ENCODE measurements at regions not wholly inside any gene's neighbourhood (a gene's known extent, or its start where the extent isn't known, plus 50 kb on each side); places are given as distances from the start of the nearest gene placed in this dataset.

DNA sequence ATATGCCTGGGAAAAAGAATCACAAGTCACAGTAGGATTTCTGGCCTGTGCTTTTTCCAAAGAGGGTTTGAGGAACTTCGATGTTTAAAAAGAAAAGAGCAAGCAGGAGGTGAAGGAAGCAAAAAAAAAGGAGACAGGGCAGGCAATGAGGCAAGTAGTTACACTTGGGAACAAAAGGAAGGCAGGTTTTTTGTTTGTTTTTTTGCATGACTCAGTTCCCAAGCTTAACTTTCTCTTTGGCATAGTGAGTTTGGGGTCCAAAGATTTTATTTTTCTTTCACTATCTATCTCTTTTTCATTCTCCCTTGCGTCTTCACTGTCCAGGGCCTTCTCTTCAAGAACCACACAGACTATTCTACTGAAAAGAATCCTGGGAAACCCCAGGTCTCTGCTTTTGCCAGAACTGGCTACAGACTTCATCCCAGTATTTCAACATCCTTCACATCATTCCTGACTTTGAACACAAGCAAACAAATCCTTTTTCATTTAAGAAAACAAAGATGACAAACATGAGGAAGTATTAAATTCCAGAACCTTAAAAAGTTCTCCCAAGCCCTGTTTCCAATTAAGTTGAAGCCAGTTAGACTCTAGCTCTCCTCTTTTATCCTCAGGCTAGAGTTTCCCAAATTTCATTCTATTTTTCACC, 210.7 kb upstream of the RND3 start:
- no peaks in the 10 kb centered on the region for H4K20me1 ChIP-seq (ENCODE audit: insufficient read depth, low read length)
- no peaks in the 10 kb centered on the region for H3K4me1 ChIP-seq (ENCODE audit: insufficient read depth, low read length, severe bottlenecking)
- H3K9me3 ChIP-seq (ENCODE audit: low read length): no peaks in the 10 kb centered on the region
- H3K9me2 ChIP-seq (ENCODE audit: low read depth, low read length): no peaks in the 10 kb centered on the region
- no peaks in the 10 kb centered on the region for H3F3A ChIP-seq (ENCODE audit: insufficient read depth, low read length)
- no peak overlapping the region for H3K4me2 ChIP-seq (ENCODE audit: low read length)
- no peak overlapping the region for H3K4me3 ChIP-seq (ENCODE audit: low read depth, low read length, poor library complexity, severe bottlenecking)
- no peak overlapping the region for H3K27ac ChIP-seq (ENCODE audit: low read depth, low read length, poor library complexity, severe bottlenecking)
- TF ChIP-seq, protein P1, sequence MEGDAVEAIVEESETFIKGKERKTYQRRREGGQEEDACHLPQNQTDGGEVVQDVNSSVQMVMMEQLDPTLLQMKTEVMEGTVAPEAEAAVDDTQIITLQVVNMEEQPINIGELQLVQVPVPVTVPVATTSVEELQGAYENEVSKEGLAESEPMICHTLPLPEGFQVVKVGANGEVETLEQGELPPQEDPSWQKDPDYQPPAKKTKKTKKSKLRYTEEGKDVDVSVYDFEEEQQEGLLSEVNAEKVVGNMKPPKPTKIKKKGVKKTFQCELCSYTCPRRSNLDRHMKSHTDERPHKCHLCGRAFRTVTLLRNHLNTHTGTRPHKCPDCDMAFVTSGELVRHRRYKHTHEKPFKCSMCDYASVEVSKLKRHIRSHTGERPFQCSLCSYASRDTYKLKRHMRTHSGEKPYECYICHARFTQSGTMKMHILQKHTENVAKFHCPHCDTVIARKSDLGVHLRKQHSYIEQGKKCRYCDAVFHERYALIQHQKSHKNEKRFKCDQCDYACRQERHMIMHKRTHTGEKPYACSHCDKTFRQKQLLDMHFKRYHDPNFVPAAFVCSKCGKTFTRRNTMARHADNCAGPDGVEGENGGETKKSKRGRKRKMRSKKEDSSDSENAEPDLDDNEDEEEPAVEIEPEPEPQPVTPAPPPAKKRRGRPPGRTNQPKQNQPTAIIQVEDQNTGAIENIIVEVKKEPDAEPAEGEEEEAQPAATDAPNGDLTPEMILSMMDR (IDR thresholded peaks at IDR 0.05; ENCODE audit: low read length): no peak
- TF ChIP-seq EZH2 (IDR thresholded peaks at IDR 0.05; ENCODE audit: borderline replicate concordance, low read length): no peak
- no peak overlapping the region for H3K9ac ChIP-seq (ENCODE audit: low read length)
- H3K79me2 ChIP-seq (ENCODE audit: insufficient read depth, low read length): no peaks in the 10 kb centered on the region
- H2AFZ ChIP-seq (ENCODE audit: low read length): no peak overlapping the region
- no peaks in the 10 kb centered on the region for H3K36me3 ChIP-seq (ENCODE audit: insufficient read depth, low read length)
- no peaks in the 10 kb centered on the region for H3K27me3 ChIP-seq (ENCODE audit: insufficient read depth, low read length)

DNA sequence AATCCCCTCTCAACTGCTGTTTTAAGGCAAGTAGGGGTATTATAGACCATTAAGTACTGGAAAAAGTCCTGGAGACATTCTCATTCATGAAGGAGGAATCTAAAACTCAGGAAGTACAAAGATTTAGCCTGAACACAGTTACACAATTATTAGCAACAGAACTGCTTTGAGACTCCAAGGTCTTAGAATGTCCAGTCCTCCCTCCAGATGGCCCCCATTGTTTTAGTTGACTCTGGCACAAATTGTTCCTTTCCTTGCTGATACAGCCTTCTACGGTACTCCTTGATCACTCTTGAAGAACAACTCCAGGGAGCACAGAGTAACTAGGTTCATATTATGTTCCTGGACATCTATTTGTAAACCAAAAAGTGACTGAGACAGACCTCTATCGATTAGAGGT, 210.1 kb upstream of the RND3 start:
- H3K79me2 ChIP-seq (ENCODE audit: insufficient read depth, low read length): no peaks in the 10 kb centered on the region
- H3K4me1 ChIP-seq (ENCODE audit: insufficient read depth, low read length, severe bottlenecking): no peaks in the 10 kb centered on the region
- H3K9me3 ChIP-seq (ENCODE audit: low read length): no peaks in the 10 kb centered on the region
- H3K4me3 ChIP-seq (ENCODE audit: low read depth, low read length, poor library complexity, severe bottlenecking): no peak overlapping the region
- TF ChIP-seq EZH2 (IDR thresholded peaks at IDR 0.05; ENCODE audit: borderline replicate concordance, low read length): no peak
- TF ChIP-seq, protein P1 (IDR thresholded peaks at IDR 0.05; ENCODE audit: low read length): no peak
- no peaks in the 10 kb centered on the region for H3K36me3 ChIP-seq (ENCODE audit: insufficient read depth, low read length)
- H3K9ac ChIP-seq (ENCODE audit: low read length): no peak overlapping the region
- no peak overlapping the region for H3K4me2 ChIP-seq (ENCODE audit: low read length)
- no peak overlapping the region for H3K27ac ChIP-seq (ENCODE audit: low read depth, low read length, poor library complexity, severe bottlenecking)
- H3K27me3 ChIP-seq (ENCODE audit: insufficient read depth, low read length): no peaks in the 10 kb centered on the region
- no peaks in the 10 kb centered on the region for H3F3A ChIP-seq (ENCODE audit: insufficient read depth, low read length)
- no peak overlapping the region for H2AFZ ChIP-seq (ENCODE audit: low read length)
- H3K9me2 ChIP-seq (ENCODE audit: low read depth, low read length): no peaks in the 10 kb centered on the region
- no peaks in the 10 kb centered on the region for H4K20me1 ChIP-seq (ENCODE audit: insufficient read depth, low read length)

GRCh38 chr2:150695451-150696135, 208.1 kb upstream of the RND3 start:
- Histone ChIP-seq H3K9me2 (ENCODE audit: low read depth, low read length) (no peaks in the 10 kb centered on the region), H3K9me3 (ENCODE audit: low read length) (no peaks in the 10 kb centered on the region), H3K27ac (ENCODE audit: low read depth, low read length, poor library complexity, severe bottlenecking) (no peak overlapping the region), H2AFZ (ENCODE audit: low read length) (no peak overlapping the region), H4K20me1 (ENCODE audit: insufficient read depth, low read length) (no peaks in the 10 kb centered on the region), H3F3A (ENCODE audit: insufficient read depth, low read length) (no peaks in the 10 kb centered on the region), H3K4me2 (ENCODE audit: low read length) (no peak overlapping the region), H3K4me3 (ENCODE audit: low read depth, low read length, poor library complexity, severe bottlenecking) (no peak overlapping the region), H3K27me3 (ENCODE audit: insufficient read depth, low read length) (no peaks in the 10 kb centered on the region), H3K9ac (ENCODE audit: low read length) (no peak overlapping the region), H3K36me3 (ENCODE audit: insufficient read depth, low read length) (no peaks in the 10 kb centered on the region), H3K4me1 (ENCODE audit: insufficient read depth, low read length, severe bottlenecking) (no peaks in the 10 kb centered on the region), H3K79me2 (ENCODE audit: insufficient read depth, low read length) (no peaks in the 10 kb centered on the region)
- TF ChIP-seq, protein P1 (IDR thresholded peaks at IDR 0.05; ENCODE audit: low read length): no peak
- no peak for TF ChIP-seq EZH2 (IDR thresholded peaks at IDR 0.05; ENCODE audit: borderline replicate concordance, low read length)
